Esophagus squamous epithelium (tissue), 4 donors: ENCODE measurements at regions not wholly inside any gene's neighbourhood (a gene's known extent, or its start where the extent isn't known, plus 50 kb on each side); places are given as distances from the start of the nearest gene placed in this dataset.

ENCODE experiments used
- CTCF ChIP-seq, 6 experiments: fragments of 450-650 bp in 4 of 6; fragments of 200-600 bp in 2 of 6; sonication (generic) in 2 of 6; IDR thresholded peaks; one replicate each; pipeline ENCODE4 v1.5.1; 2016 to 2019; ENCODE audit warnings: antibody characterized with exemption in 6 of 6, mild to moderate bottlenecking in 4 of 6, moderate library complexity in 4 of 6
- POLR2A ChIP-seq, 4 donors: fragments of 450-650 bp; IDR thresholded peaks; one replicate each; pipeline ENCODE4 v1.6.1; 2017; ENCODE audit warnings: antibody characterized with exemption in 4 of 4, mild to moderate bottlenecking in 4 of 4, moderate library complexity in 3 of 4

DNA sequence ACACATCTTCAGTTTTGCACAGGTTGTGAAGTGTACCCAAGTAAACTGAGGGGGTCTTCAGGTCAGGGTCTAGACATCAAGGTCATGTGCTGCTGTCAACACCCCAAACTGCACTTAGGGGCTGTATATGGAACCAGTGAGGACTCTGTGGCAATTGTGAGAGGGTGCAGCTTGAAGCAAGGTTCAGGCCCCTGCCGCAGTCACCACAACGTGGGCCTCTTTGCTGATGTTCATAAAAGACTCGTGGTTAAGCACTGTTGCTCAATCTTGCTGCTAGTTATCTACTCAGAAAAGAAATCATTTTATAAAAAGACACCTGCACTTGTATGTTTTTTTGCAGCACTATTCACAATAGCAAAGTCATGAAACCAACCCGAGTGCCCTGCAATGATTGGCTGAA lies 907.4 kb downstream of the UQCRFS1 start:
- TF ChIP-seq CTCF (IDR thresholded peaks at IDR 0.05) (no peak), POLR2A (IDR thresholded peaks at IDR 0.05) (no peak)
